PC-3 (cell line): ENCODE measurements at regions not wholly inside any gene's neighbourhood (a gene's known extent, or its start where the extent isn't known, plus 50 kb on each side); places are given as distances from the start of the nearest gene placed in this dataset.

Experiments
- ATAC-seq: fragments of 200-7000 bp; cut with Tn5 transposase; 2 replicates; pipeline ENCODE4 v1.9.1; 2020; ENCODE audit warnings: mild to moderate bottlenecking, moderate library complexity
- BruUV-seq: library from RNA; stranded (reverse); fragments of 400-500 nt; replicated peaks from 2 replicates; lab custom pipeline; 2021; lab: Mats Ljungman, UMichigan
- CTCF ChIA-PET: fragments of 300-600 bp; sonication (Branson Sonifier 250); formaldehyde crosslinking; loops from one replicate; lab custom pipeline; 2022; ENCODE audit warnings: antibody characterized with exemption; lab: Charles Lee
- POLR2A ChIA-PET: fragments of 300-600 bp; sonication (Branson Sonifier 250); formaldehyde crosslinking; loops from one replicate; lab custom pipeline; 2022; ENCODE audit warnings: antibody characterized with exemption; ENCODE audit not compliant: unreplicated experiment; lab: Charles Lee
- DNase-seq: peaks from one replicate; pipeline ENCODE4 v3.0.0-alpha.2; 2015
- H2AFZ ChIP-seq: fragments of 300-600 bp; sonication (generic); 2 replicates; pipeline ENCODE4 v1.6.0; 2016; ENCODE audit warnings: antibody characterized with exemption, low read length
- H3F3A ChIP-seq: fragments of 300-600 bp; sonication (generic); one replicate; pipeline ENCODE4 v1.6.0; 2017; ENCODE audit warnings: antibody characterized with exemption, low read length, control low read depth, mild to moderate bottlenecking; ENCODE audit not compliant: unreplicated experiment
- H3K27ac ChIP-seq: fragments of 300-600 bp; sonication (generic); 2 replicates; pipeline ENCODE4 v1.5.1; 2016; ENCODE audit warnings: mild to moderate bottlenecking, low read length
- H3K27me3 ChIP-seq: fragments of 300-600 bp; sonication (generic); 2 replicates; pipeline ENCODE4 v1.6.1; 2016; ENCODE audit warnings: low read length, mixed read lengths
- H3K36me3 ChIP-seq: fragments of 300-600 bp; sonication (generic); 2 replicates; pipeline ENCODE4 v1.6.1; 2016; ENCODE audit warnings: low read depth, mixed run types, low read length, mixed read lengths
- H3K4me1 ChIP-seq: fragments of 300-600 bp; sonication (generic); 2 replicates; pipeline ENCODE4 v1.5.1; 2016; ENCODE audit warnings: low read length; ENCODE audit not compliant: insufficient read depth
- H3K4me2 ChIP-seq: fragments of 300-600 bp; sonication (generic); 2 replicates; pipeline ENCODE4 v1.6.0; 2016; ENCODE audit warnings: low read length
- H3K4me3 ChIP-seq: fragments of 300-600 bp; sonication (generic); 2 replicates; pipeline ENCODE4 v1.5.1; 2016; ENCODE audit warnings: mild to moderate bottlenecking, low read length, mixed read lengths
- H3K79me2 ChIP-seq: fragments of 300-600 bp; sonication (generic); 2 replicates; pipeline ENCODE4 v1.6.1; 2017; ENCODE audit warnings: low read length, mixed read lengths
- H3K9ac ChIP-seq: fragments of 300-600 bp; sonication (generic); 2 replicates; pipeline ENCODE4 v1.6.0; 2016; ENCODE audit warnings: mild to moderate bottlenecking, low read length
- H3K9me2 ChIP-seq: fragments of 300-600 bp; sonication (generic); replicated peaks from 2 replicates; pipeline ENCODE4 v1.6.1; 2016; ENCODE audit warnings: mixed run types, low read length, mixed read lengths
- H3K9me3 ChIP-seq: fragments of 300-600 bp; sonication (generic); 2 replicates; pipeline ENCODE4 v1.6.1; 2016; ENCODE audit warnings: low read length, mixed read lengths
- H4K20me1 ChIP-seq: fragments of 300-600 bp; sonication (generic); 2 replicates; pipeline ENCODE4 v1.6.1; 2016; ENCODE audit warnings: low read length, mixed read lengths
- EZH2 ChIP-seq: fragments of 300-600 bp; sonication (generic); IDR thresholded peaks from one replicate; pipeline ENCODE4 v1.6.1; 2017; ENCODE audit warnings: antibody characterized with exemption, mild to moderate bottlenecking, low read length; ENCODE audit not compliant: unreplicated experiment
- EZH2phosphoT487 ChIP-seq: fragments of 300-600 bp; sonication (generic); IDR thresholded peaks from 2 replicates; pipeline ENCODE4 v1.6.1; 2018; ENCODE audit warnings: mild to moderate bottlenecking, antibody characterized with exemption, low read length, borderline replicate concordance
- intact Hi-C: fragments of 100-400 bp; cut with micrococcal nuclease; formaldehyde crosslinking; loops from 2 replicates; pipeline ENCODE4 v1.9.0; 2023
- TF ChIP-seq, protein P1 (sequence below): fragments of 300-600 bp; sonication (generic); conservative IDR thresholded peaks from 2 replicates; pipeline ENCODE4 v1.5.1; 2017; ENCODE audit warnings: antibody characterized with exemption, low read depth, mild to moderate bottlenecking, low read length

DNA sequence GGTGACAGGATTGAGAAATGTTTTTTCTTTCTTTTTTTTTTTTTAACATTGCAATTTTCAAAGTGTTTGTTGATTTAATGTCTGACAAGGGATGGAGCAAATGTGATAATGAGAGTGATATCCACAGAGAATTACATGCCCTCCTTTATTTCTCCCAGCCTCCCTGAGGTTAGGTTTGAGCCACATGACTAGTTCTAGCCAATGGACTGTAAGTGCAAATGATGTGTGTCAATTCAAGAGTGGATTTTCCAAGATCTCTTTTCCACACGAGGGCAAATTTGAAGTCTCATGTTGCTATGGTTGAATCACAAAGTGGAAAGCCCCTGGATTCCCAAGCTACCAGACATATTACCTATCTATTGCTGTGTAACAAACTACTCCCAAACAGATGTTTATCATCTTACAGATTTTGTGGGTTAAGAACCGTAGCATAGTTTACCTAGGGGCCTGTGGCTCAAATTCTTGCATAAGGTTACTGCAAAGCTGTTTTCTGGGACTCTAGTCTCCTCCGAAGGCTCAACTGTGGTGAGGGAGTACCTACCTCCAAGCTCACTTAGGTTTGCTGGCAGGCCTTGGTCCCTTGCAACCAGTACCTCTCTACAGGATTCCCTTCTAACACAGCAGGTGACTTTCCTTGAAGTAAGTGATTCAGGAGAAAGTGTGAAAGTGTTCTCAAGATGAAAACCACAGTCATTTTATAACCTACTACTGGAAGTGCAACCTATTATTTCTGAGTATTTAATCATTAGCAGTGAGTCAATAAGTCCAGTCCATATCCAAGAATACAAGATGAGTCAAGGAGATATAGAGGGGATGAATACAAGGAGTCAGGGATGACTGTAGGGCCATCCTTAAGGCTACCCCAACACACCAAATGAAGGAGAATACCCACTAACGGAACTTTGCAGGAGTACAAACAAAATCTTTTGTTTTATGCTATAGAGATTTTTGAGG is 533.6 kb downstream of the PTPRC start:
- no peak for DNase-seq
- POLR2A ChIA-PET = no interaction called here
- CTCF ChIA-PET = no interaction called here
- Histone ChIP-seq H3K4me3 (no peak overlapping the region), H3K36me3 (no peaks in the 10 kb centered on the region), H2AFZ (no peak overlapping the region), H3K4me1 (no peaks in the 10 kb centered on the region), H3K27me3 (no peaks in the 10 kb centered on the region), H3K4me2 (no peak overlapping the region), H3K79me2 (no peaks in the 10 kb centered on the region), H4K20me1 (no peaks in the 10 kb centered on the region), H3K9me2 (no peaks in the 10 kb centered on the region), H3F3A (no peaks in the 10 kb centered on the region), H3K9me3 (no peaks in the 10 kb centered on the region), H3K9ac (no peak overlapping the region), H3K27ac (no peak overlapping the region)
- no TSS peak for BruUV-seq
- ATAC-seq = no peak
- TF ChIP-seq, protein P1, sequence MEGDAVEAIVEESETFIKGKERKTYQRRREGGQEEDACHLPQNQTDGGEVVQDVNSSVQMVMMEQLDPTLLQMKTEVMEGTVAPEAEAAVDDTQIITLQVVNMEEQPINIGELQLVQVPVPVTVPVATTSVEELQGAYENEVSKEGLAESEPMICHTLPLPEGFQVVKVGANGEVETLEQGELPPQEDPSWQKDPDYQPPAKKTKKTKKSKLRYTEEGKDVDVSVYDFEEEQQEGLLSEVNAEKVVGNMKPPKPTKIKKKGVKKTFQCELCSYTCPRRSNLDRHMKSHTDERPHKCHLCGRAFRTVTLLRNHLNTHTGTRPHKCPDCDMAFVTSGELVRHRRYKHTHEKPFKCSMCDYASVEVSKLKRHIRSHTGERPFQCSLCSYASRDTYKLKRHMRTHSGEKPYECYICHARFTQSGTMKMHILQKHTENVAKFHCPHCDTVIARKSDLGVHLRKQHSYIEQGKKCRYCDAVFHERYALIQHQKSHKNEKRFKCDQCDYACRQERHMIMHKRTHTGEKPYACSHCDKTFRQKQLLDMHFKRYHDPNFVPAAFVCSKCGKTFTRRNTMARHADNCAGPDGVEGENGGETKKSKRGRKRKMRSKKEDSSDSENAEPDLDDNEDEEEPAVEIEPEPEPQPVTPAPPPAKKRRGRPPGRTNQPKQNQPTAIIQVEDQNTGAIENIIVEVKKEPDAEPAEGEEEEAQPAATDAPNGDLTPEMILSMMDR = no peak
- TF ChIP-seq EZH2 (no peak), EZH2phosphoT487 (no peak)
- intact Hi-C loops = no loop called here

DNA sequence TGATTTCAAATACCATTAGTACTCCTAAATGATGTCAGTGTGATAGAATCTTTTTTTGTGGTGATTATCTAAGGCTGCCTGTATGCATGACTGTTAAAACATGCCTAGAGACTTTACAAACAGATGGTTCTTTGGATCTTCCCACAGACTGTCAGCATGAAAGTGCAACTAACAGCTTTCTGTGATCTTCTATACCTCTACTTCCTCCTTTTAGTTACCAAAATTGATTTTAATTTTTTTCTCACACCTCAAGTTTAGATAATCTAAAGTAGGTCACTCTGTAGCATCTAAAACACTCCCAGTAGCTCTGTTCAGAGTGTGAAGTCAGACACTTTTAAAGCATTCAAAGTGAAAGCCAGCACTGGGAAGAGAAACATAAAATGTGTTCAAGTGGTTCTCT is 534.5 kb downstream of the PTPRC start:
- no peaks in the 10 kb centered on the region for H3K27me3 ChIP-seq
- ChIA-PET POLR2A (no interaction called here), CTCF (no interaction called here)
- H3K9me2 ChIP-seq = no peaks in the 10 kb centered on the region
- no peaks in the 10 kb centered on the region for H3F3A ChIP-seq
- no peaks in the 10 kb centered on the region for H3K36me3 ChIP-seq
- H3K9ac ChIP-seq = no peak overlapping the region
- TF ChIP-seq, protein P1 = no peak
- no peak for TF ChIP-seq EZH2
- TF ChIP-seq EZH2phosphoT487 = no peak
- no peak overlapping the region for H3K4me2 ChIP-seq
- H3K27ac ChIP-seq = no peak overlapping the region
- DNase-seq (no peak), ATAC-seq (no peak)
- H3K79me2 ChIP-seq = no peaks in the 10 kb centered on the region
- intact Hi-C loops = no loop called here
- no peaks in the 10 kb centered on the region for H3K9me3 ChIP-seq
- no peaks in the 10 kb centered on the region for H3K4me1 ChIP-seq
- no peak overlapping the region for H2AFZ ChIP-seq
- H4K20me1 ChIP-seq = no peaks in the 10 kb centered on the region
- no peak overlapping the region for H3K4me3 ChIP-seq
- no TSS peak for BruUV-seq

DNA sequence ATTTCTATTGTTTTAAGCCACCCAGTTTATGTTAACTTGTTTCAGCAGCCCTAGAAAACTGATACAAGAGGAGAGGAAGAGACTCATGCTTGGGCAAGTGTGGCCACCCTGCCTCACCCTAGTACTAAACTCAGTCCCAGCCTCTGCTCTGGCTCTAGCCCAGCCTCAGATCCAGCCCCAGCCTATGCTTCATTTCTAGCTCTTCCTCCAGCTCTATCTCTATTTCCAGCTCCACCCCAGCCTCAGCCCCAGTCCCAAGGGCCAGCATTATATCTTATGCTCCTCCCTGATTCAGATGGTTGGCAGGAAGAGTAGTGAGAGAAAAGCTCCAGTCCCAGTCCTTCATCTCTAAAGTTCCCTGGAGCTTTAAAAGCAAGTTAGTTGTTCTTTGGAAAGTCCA is 535.5 kb downstream of the PTPRC start:
- Histone ChIP-seq H3K79me2 (no peaks in the 10 kb centered on the region), H3K4me2 (no peak overlapping the region), H3K36me3 (no peaks in the 10 kb centered on the region), H3K27me3 (no peaks in the 10 kb centered on the region), H3K4me1 (no peaks in the 10 kb centered on the region), H3K9me3 (no peaks in the 10 kb centered on the region), H3K4me3 (no peak overlapping the region), H3F3A (no peaks in the 10 kb centered on the region), H3K9ac (no peak overlapping the region), H3K9me2 (no peaks in the 10 kb centered on the region), H3K27ac (no peak overlapping the region), H2AFZ (no peak overlapping the region), H4K20me1 (no peaks in the 10 kb centered on the region)
- ATAC-seq (no peak), DNase-seq (no peak)
- CTCF ChIA-PET = no interaction called here
- intact Hi-C loops = no loop called here
- POLR2A ChIA-PET = no interaction called here
- TF ChIP-seq, protein P1 = no peak
- no TSS peak for BruUV-seq
